RKO (cell line): ENCODE measurements at regions not wholly inside any gene's neighbourhood (a gene's known extent, or its start where the extent isn't known, plus 50 kb on each side); places are given as distances from the start of the nearest gene placed in this dataset.
"Not testable (repeated sequence)": the region's sequence is repeated elsewhere in the genome, so short reads cannot be mapped to it uniquely, and the experiment has no call there.

ENCODE experiments used
- DNase-seq: peaks from one replicate; pipeline ENCODE4 v3.0.0-alpha.2; 2016; ENCODE audit warnings: low spot score

DNA sequence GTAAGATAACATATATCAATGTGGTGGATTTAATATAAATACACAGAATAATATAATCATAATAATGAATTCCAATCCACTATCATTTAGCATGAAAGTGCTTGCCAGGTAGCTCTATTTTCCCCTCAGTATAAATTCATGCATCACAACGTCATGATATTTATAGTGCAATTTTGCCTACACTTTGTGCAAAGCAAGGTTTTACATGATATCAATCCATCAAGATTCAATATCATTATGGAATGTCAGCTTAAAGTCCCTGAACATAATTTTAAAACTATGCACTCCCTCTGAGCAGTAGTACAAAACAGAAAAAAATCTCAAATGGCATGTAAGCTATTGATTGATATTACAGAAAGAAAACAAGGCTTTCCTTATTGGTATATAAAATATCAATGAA lies 962.2 kb upstream of the PCDH20 start:
- no peak for DNase-seq

DNA sequence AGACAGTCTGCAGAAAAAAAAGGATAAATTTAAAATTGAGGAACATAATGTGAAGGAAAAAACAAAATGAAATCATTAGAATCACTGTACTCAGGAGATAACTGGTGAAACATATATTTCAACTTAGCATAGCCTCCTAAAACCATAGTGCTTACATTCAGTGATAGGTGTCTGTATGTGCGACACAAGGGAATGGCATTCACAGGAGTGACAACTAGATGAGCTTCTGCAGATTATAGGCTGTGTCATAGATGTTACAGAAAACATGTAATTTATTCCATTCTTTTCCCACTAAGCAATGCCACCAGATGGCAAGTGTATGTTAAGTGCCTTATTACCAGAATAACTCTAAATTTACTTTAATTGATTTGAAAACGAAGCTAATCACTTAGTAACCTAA lies 960.0 kb upstream of the PCDH20 start:
- peak; percentile 44 for DNase-seq

DNA sequence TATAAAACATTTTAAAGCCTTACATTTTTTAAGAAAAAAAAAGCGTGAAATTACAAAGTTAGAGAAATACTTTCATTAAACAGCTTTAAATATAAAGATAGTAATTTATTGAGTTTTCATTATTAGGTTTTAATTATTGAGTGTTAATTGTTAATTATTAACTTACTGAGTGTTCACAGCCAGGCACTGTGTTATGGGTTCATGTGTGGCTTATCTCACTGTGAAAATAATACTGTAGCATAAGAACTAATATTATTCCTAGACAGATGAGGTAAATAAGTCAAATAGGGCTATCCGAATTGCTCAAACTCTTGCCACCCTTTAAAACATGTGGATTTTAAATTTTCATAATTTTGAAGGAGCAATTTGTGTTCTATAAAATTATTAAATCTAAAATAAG lies 956.1 kb upstream of the PCDH20 start:
- DNase-seq, result no peak

DNA sequence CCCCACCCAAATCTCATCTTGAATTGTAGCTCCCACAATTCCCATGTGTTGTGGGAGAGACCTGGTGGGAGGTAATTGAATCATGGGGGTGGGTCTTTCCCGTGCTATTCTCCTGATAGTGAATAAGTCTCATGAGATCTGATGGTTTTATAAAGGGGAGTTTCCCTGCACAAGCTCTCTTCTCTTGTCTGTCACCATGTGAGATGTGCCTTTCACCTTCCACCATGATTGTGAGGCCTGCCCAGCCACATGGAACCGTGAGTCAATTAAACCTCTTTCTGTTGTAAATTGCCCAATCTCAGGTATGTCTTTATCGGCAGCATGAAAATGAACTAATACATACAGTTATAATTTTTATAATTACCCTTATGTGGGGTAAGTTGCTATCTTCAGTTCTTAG lies 952.3 kb upstream of the PCDH20 start:
- not testable (repeated sequence) for DNase-seq

DNA sequence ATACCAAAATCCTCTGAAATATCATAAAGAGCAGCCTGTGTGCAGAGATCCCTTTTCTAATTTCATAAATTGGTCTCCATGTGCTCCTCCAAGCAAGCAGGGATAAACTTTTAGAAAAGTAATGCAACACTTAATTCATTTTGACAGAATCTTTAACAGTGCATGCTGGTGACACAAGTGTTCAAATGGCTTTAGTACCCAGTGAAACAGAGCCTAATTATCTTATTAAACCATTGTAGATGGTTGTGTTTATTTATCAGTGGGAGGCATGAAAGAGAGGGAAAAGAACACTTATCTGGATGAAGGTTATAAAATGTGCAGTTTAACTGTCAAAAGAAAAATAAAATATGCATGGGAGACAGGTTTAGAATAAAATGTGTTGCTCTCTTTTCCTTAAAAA lies 945.0 kb upstream of the PCDH20 start:
- DNase-seq, result no peak

DNA sequence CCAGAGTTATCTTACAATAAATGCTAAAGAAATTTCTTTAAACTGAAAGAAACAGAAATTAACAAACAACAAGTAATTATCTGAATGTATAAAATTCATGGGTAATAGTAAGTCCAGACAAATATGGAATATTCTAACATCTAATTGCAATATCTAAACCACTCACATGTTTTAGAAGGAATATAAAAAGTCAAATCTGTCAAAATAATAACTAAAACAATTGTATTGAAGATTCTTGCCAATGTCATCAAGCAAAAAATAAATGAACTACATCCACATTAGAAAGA lies 942.9 kb upstream of the PCDH20 start:
- no peak for DNase-seq

DNA sequence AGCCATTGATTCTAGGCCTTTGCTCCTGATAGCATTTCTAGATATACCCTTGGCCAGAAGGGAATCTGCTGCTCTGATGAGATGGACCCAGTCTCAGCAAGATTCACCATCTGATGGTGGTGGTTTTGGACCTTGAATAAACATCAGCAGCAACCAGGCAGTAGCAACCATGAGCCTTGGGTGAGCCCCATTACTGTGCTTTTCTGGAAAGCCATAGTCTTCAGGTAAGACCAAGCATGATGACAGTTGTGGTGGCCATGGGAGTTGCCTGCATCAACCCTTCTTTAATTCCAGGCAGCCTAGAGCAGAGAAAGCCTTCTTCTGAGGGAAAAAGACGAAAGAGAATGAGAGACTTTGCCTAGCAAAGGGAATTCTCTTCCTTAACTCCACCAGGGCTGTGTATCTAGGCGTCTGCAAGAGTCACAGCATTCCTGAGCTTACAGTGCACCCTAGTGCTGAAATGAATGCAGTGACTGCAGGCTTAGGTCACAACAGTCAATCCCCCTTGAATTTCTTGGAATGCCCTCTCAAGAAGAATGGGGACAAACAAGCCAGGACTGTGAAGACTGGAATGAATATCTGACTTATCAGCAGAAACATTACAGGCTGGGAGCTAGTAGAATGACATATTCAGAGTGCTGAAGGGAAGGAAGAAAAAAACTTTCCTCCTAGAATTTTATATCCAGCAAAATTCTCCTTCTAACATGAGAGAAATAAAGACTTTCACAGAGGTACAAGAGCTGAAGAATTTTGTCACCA lies 942.4 kb upstream of the PCDH20 start:
- peak; percentile 66 for DNase-seq

DNA sequence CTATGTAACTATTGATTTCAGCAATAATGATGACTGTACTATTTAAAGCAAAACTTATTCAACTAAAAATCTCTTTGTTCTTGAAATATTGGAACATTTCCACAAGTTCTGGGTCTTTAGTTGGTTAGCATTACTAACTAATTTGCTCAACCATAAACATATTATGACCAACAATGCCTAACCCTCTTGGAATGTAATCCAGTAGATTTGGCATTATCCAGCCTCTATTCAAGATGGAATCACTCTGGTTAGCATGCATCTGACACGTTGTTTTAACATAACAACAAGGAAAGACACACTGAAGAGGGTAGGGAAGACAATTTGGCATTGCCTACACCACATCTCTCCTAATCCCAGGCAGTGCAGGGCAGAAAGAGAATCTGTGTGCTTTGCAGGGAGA lies 941.3 kb upstream of the PCDH20 start:
- DNase-seq, result no peak

DNA sequence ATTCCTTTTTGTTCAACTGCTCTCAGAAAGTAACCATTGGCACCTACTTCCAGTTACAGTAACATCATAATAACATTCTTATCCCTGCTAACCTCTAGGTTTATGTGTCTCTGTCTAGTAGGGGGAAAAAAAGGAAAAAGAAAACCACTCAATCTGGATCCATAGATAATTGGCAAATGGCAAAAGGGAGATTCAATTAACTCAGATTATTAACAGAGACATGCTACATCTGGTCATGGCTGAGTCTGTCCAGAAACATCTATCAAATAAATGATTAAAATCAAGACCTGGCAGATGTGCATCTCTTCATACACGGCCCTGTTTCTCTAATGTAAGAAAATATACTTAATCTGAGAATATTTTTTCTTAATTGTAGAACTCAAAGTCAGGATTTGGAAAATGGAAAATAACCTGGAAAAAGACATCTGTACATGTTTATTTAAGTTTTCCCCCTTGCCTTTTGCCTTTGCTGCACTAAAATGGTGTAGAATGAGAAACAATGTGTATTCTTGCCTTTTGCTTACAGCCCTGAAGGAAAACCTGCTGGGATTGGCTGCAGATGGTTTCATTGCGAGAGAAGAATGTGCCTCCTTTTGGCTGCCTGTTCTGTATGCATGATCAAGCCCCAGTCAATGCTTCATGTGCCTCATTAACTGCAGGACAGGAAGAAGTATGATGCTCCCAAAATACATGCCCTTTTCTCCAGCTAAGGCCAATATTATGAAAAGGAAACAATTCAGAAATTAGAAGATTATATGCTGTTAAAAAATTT lies 921.6 kb upstream of the PCDH20 start:
- DNase-seq, result no peak

DNA sequence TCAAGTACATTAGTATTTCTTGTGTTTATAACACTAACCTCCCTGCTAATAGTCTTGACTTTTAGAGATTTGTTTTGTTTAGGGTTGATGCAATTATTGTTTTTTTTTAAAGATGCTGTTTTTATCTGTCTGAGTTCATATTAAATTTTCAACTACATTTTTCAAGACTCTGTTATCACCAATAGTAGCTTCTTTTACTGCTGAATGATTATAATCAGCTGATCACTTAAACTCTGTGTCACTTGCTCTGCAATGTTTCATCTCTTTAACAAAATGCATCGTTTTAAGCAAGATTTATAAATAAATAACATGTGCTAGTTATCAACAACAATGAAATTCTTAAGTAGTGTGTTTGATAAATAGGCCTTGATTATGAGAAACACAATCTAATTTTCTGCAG lies 920.9 kb upstream of the PCDH20 start:
- DNase-seq, result no peak

DNA sequence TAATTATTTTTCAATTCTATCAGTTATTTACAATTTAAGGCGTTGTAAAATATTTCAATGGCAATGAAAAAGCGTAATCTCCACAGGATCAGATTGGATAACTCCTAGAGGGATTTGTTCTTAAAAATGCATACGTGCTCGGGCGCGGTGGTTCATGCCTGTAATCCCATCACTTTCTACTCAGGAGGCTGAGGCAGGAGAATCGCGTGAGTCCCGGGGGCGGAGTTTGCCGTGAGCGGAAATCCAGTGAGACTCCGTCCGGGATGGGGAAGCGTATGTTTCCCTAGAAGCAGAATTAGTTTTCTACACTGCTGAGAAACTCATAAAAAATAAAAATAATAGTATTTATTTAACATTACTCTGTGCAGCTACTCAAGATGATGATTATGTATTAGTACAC lies 917.8 kb upstream of the PCDH20 start:
- no peak for DNase-seq

DNA sequence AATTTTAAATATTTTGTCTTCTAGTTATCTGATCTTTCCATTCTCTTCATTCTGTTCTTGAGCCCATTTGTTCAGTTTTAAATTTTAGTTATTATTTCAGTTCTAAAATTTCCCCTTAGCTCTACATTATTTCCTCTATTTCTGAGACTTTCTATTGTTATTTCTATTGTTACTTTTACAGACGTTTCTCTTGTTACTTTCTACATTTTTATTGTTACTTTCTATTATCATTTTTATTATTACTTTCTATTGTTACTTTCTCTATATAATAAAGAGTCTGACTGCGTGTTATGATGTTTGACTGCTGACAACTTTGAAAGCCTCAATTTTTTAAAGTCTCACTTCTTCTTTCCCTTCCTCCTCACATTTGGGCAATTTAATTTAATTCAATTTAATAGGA lies 915.7 kb upstream of the PCDH20 start:
- no peak for DNase-seq

DNA sequence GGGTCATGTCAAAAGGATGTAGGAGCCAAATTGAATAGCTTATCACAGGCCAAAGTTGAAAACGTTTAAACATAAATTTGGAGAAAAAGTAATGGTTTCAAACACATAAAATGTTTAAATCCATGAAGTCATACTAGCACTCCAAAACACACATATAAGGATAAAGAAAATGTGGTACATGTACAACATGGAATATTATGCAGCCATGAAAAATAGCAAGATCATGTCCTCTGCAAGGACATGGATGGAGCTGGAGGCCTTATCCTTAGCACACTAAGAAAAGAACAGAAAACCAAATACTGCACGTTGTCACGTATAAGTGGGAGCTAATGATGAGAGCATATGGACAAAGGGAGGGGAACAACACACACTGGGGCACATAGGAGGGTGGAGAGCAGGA lies 911.7 kb upstream of the PCDH20 start:
- DNase-seq, result no peak

DNA sequence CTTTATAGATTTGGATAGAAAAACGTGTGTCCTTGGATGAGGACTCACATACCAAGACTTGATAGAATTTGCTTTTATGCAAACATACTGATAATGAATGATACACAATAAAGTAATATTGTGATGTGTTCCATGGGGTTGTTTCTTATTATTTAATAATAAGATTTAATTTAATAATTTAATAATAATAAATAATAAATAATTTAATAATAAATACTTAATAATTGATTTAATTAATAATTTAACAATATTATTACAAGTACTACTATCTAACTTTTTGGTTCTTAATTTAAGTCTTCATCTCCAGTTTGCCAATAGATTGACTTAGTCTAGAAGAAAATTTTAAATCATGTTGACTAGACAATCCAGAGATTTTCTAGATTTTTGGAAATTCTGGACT lies 909.2 kb upstream of the PCDH20 start:
- no peak for DNase-seq

DNA sequence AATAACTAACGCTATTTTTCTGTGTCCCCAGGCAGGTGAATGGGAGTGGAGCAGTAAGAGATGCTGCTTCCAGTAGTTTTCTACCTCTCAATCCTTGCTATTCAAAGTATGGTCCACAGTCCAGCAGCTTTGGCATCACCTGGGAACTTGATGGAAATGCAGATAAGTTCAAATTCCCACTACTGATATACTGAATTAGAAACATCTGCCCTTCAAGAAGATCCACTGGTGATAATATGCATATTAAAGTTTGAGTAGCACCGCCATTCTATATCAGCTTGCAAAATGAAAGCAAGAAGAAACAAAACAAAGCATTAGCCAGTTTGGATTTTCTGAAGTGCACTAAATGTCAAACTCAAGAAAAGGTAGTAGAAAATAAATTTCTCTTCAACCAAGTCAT lies 906.2 kb upstream of the PCDH20 start:
- no peak for DNase-seq

DNA sequence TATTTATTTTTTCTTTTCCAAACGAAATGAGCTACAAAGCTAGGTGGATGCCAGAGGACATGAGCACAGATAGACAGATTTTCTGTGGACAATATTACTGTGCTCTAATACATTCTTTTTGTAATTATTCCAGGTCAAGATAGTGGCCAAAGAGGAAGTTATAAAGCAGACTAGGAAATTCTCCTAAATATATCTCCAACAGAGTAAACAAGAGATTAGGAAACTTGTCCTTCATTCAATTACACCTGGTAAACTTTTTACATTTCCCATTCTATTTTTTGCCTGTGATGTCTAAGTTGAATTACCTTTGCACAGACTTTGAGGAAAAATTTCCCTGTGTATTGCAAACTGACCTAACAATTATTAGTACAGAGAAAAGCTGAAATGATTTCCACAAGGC lies 905.5 kb upstream of the PCDH20 start:
- no peak for DNase-seq

DNA sequence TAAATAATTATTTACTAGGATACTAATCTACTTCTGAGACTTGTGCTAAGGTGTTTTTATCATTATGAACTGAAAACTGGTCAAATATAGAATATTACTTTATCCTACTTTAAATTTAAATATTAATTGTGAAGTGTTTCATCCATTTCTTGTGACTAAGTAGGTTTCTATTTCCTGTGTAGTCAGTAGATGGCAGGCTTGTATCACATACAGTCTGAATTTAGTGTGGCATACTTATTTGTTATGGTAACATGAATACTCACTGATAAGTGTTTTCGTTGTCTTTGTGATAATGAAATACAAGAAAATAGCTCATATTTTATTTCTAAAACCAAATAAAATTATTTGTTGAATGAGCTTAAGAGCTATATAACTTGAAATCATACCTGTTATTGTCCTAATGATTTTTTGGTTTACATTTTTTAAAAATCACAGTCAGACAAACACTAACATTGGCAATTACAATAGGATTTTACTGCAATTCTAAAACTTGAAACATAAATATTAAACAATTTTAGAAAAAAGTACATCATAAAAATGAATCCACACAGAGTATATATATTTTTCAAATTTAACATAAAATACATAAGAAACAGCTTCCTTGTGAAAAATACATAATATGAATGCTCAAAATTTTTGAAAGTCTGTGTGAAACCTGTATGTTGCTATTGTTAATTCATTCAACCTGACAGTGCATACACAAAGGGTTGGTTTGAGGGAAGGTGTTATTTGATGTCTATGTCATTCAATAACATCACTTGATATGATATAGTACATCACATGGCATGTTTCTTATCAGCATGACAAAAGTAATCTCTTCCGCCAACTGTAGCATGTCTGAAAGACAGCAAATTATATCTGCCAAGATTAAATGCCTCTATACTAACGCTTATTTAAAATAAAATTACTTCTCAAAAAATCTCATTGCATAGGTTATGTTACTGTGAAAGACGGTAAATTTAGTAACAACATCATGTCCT lies 904.8 kb upstream of the PCDH20 start:
- peak; percentile 81 for DNase-seq

DNA sequence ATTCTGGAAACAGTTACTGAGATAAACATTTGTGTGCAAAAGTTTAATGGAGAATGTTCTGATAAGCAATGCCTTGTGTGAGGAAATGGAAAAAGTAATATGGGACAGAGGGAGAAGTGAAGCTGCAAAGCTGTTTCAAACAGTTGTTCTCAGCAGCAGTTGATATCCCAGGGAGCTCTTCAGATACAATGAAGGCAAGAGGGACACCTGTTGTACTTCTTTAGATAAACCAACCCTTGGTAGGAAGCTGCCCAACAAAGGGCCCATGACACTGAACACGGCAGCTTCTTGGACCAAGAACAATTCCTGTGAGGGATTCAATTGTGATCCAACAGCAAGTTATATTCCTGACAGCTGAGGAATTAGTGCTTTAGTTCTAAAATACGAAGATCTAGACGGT lies 894.3 kb upstream of the PCDH20 start:
- no peak for DNase-seq

DNA sequence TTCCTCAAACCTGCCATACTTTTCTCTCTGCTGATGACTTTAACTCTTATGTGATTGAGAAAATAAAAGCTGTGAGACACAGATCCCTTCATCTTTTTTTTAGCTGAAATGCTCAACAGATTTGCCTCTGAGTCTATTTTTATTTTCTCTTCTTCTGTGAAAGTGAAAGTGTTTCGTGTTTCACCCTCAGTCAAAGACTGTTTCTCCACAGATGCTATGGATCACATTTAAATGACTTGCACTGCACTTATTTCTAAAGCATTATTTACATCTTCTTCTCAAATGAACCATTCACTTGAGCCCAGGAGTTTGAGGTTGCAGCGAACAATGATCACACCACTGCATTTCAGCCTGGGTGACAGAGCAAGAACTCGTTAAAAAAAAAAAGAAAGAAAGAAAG lies 890.1 kb upstream of the PCDH20 start:
- DNase-seq, result no peak

DNA sequence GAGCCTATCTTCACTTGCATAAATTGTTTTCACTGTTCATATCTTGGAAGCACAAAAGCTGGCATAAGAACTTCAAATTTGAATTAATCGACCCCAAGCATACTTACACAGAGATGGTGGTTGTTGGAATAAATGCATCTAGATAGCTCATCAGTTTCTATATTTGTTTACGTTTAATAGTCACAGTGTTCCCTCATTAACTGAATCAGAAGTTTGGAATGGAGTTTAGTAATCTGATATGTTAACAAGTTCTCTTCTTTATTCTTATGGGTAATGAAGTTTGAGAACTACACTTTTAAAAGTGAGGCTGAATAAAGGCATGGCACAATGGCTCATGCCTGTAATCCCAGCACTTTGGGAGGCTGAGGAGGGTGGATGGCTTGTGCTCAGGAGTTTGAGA lies 886.7 kb upstream of the PCDH20 start:
- no peak for DNase-seq

DNA sequence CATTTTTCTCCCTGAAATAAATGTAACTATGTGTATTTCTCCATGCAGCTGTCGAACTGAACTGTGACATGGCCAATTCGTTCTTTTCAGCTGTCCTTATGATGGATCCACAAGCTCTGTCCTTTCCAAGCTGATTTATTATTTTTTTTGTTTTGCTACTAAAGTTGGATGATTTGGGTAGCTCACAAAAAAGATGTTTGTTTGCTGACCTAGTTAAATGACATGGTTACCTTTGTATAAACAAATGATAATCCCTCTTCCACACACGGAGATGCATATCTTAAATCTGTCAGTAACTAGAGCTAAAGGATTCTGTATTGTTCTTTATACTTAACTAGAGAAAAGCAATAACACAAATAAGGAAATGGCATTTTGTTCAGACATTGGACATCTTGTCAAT lies 884.3 kb upstream of the PCDH20 start:
- no peak for DNase-seq

DNA sequence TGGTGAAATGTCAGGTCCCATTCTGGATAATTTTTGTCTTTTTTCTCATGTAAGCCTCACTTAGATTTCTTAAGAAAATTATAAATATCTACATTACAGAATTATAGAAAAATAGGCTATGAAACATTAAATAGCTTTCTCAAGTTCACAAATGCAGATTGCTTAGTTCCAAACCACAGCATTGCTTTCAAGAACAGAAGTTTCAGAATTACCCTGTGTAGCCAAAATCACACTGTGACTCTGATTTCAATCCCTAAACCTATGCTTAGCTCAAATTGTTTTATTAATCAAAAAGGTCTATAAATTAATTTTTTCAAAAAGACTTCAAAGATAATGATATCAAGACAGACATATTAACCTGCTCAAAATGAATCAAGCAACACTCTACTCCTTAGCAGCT lies 881.2 kb upstream of the PCDH20 start:
- DNase-seq, result no peak

DNA sequence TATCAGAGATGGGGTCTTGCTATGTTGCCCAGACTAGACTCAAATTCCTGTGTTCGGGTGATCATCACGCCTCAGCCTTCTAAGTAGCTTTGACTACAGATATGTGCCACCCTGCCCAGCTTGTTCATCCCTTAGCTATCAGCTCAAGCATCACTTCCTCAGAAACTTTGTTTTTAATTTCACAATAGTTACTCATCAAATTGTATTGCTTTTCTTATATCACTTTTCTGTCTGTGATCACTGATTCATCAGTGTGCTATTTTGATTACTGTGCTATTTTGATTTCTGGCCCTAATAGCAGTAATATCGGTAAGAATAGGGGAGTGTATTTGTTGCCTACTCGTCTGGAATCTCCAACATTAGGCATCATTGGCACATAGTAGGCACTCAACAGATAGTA lies 878.6 kb upstream of the PCDH20 start:
- DNase-seq, result no peak
